ENCODE measurements at regions not wholly inside any gene's neighbourhood (a gene's known extent, or its start where the extent isn't known, plus 50 kb on each side); places are given as distances from the start of the nearest gene placed in this dataset.

GRCh38 chr13:54016542-54016941 is 987.9 kb downstream of the OLFM4 start:
- TF ChIP-seq EZH2 (IDR thresholded peaks at IDR 0.05; ENCODE audit: borderline replicate concordance, low read depth, low read length, severe bottlenecking) = no peak
- no peak for TF ChIP-seq POLR2AphosphoS5 (IDR thresholded peaks at IDR 0.05; ENCODE audit: insufficient read depth, low read depth, low read length)
- TF ChIP-seq POLR2A (IDR thresholded peaks at IDR 0.05; ENCODE audit: low read depth, low read length) = no peak
- TF ChIP-seq CTCF (IDR thresholded peaks at IDR 0.05; ENCODE audit: extremely low read depth in 1 of 2, insufficient read depth in 1 of 2, low read depth in 1 of 2, low read length in 2 of 2) = no peak
- no peak for TF ChIP-seq JUN (IDR thresholded peaks at IDR 0.05; ENCODE audit: borderline replicate concordance, insufficient read depth, insufficient read length, low read depth)
- no peak for TF ChIP-seq MAX (IDR thresholded peaks at IDR 0.05; ENCODE audit: insufficient read depth, insufficient read length)
